Thyroid gland (tissue), 4 donors: ENCODE measurements at regions not wholly inside any gene's neighbourhood (a gene's known extent, or its start where the extent isn't known, plus 50 kb on each side); places are given as distances from the start of the nearest gene placed in this dataset.

ENCODE experiments used
- DNase-seq, 2 donors: peaks; one replicate each; pipeline ENCODE4 v3.0.0-alpha.2; 2019
- H3K27ac ChIP-seq, 3 donors: fragments of 200-600 bp; sonication (generic); 1 replicate in 2 of 3; 2 replicates in 1 of 3; pipeline ENCODE4 v1.5.1; 2016 to 2019; ENCODE audit warnings: mild to moderate bottlenecking in 1 of 3, moderate library complexity in 1 of 3
- H3K27me3 ChIP-seq: fragments of 200-600 bp; sonication (generic); one replicate; pipeline ENCODE4 v1.5.1; 2019
- H3K36me3 ChIP-seq, 2 donors: fragments of 200-600 bp; sonication (generic); one replicate each; pipeline ENCODE4 v1.5.1; 2016 to 2019
- H3K4me1 ChIP-seq, 2 donors: fragments of 200-600 bp; sonication (generic); one replicate each; pipeline ENCODE4 v1.5.1; 2017 to 2019
- H3K4me3 ChIP-seq, 3 donors: fragments of 200-600 bp; sonication (generic); replicated peaks in 1 of 3; 1 replicate in 2 of 3; 2 replicates in 1 of 3; pipeline ENCODE4 v1.5.1; 2016; ENCODE audit warnings: mild to moderate bottlenecking in 1 of 3
- H3K9me3 ChIP-seq: fragments of 200-600 bp; sonication (generic); one replicate; pipeline ENCODE4 v1.5.1; 2017
- POLR2A ChIP-seq, 2 donors: fragments of 450-650 bp; IDR thresholded peaks; one replicate each; pipeline ENCODE4 v1.6.1; 2017; ENCODE audit warnings: antibody characterized with exemption in 2 of 2, mild to moderate bottlenecking in 2 of 2, moderate library complexity in 1 of 2
- WGBS, 2 donors: methylation state at CpG; one replicate each; pipeline ENCODE4 v1.1.5; 2017; 5-methylcytosine and 5-hydroxymethylcytosine counted together
- intact Hi-C: fragments of 100-400 bp; cut with DNase I; formaldehyde crosslinking; loops from one replicate; pipeline ENCODE4 v1.15.1; 2023
- TF ChIP-seq, protein P1 (sequence below), 6 experiments: fragments of 200-600 bp in 3 of 6; fragments of 450-650 bp in 3 of 6; sonication (generic) in 3 of 6; IDR thresholded peaks; one replicate each; pipeline ENCODE4 v1.5.1; 2016 to 2019; ENCODE audit warnings: antibody characterized with exemption in 6 of 6, mild to moderate bottlenecking in 2 of 6, inconsistent platforms in 1 of 6, moderate library complexity in 1 of 6

DNA sequence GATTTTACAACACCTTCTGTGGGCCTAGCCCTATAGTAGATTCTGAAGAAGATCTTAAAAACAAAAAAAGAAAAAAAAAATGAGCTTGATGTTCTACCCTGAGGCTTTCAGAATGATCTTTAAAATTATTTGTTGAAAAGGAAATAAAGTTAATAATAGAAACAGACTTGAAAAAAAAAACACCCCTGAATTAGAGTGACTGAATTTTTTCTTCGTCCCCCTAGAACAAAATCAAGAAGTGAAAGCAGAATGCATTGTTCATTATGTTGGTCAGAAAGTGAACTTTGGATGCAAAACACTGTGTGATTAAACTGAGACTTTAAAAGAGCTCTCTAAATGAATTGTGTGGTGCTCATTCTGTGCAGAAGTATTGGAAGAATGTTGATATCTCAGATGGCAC is 1384.4 kb upstream of the PIK3C3 start:
- intact Hi-C loops: no loop called here
- TF ChIP-seq, protein P1, sequence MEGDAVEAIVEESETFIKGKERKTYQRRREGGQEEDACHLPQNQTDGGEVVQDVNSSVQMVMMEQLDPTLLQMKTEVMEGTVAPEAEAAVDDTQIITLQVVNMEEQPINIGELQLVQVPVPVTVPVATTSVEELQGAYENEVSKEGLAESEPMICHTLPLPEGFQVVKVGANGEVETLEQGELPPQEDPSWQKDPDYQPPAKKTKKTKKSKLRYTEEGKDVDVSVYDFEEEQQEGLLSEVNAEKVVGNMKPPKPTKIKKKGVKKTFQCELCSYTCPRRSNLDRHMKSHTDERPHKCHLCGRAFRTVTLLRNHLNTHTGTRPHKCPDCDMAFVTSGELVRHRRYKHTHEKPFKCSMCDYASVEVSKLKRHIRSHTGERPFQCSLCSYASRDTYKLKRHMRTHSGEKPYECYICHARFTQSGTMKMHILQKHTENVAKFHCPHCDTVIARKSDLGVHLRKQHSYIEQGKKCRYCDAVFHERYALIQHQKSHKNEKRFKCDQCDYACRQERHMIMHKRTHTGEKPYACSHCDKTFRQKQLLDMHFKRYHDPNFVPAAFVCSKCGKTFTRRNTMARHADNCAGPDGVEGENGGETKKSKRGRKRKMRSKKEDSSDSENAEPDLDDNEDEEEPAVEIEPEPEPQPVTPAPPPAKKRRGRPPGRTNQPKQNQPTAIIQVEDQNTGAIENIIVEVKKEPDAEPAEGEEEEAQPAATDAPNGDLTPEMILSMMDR (IDR thresholded peaks at IDR 0.05): no peak
- TF ChIP-seq POLR2A (IDR thresholded peaks at IDR 0.05): no peak
- Histone ChIP-seq H3K27ac (no peak overlapping the region), H3K36me3 (no peaks in the 10 kb centered on the region), H3K4me1 (no peaks in the 10 kb centered on the region), H3K27me3 (no peaks in the 10 kb centered on the region), H3K4me3 (no peak overlapping the region), H3K9me3 (no peaks in the 10 kb centered on the region)
- WGBS, 2 donors: 80% methylated on average over 1 of the region's 1 CpG
- DNase-seq: no peak

DNA sequence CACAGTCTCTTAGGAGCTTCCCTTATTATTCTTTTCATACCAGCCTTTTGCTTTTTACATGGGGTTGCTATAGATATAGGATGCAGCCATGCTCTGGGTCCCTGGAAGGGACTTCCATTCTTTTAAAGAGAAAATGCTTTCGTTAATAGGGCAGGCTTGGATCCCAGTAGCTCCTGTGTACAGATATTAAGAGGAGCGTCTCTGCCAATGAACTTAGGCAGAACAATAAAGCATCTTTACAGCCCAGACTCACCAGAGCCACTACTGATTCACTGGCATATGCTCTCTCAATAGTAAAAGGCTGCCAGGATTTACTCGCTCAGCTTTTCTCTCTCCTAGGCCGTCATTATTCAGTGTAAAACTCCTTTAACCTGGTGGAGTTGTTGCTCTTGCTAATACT is 1385.4 kb upstream of the PIK3C3 start:
- Histone ChIP-seq H3K36me3 (no peaks in the 10 kb centered on the region), H3K4me3 (no peak overlapping the region), H3K4me1 (no peaks in the 10 kb centered on the region), H3K9me3 (no peaks in the 10 kb centered on the region), H3K27ac (no peak overlapping the region), H3K27me3 (no peaks in the 10 kb centered on the region)
- intact Hi-C loops: no loop called here
- 86 to 91% methylated on average over 4 of the region's 4 CpGs for WGBS, 2 donors
- no peak for DNase-seq
- TF ChIP-seq POLR2A (IDR thresholded peaks at IDR 0.05): no peak
- TF ChIP-seq, protein P1 (IDR thresholded peaks at IDR 0.05): no peak

DNA sequence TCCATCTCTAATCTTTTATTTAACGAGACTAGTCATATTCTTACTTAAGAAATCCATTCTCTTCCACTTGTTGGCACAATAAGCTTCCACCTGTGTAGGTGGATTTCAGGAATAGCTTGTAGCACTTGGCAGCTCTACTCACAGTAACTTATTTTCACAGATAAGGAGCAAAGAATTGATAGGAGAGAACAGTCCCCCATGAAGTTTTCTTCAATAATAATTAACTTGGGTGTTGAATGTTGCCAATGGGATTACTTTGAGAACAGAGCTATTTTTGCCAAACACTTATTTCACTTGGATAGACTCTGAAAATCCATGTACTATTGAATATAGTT is 1388.6 kb upstream of the PIK3C3 start:
- intact Hi-C loops: no loop called here
- WGBS, 2 donors: 94 to 96% methylated on average over 1 of the region's 1 CpG
- no peak for DNase-seq
- Histone ChIP-seq H3K9me3 (no peaks in the 10 kb centered on the region), H3K4me1 (no peaks in the 10 kb centered on the region), H3K36me3 (no peaks in the 10 kb centered on the region), H3K27me3 (no peaks in the 10 kb centered on the region), H3K4me3 (no peak overlapping the region), H3K27ac (no peak overlapping the region)
- TF ChIP-seq, protein P1 (IDR thresholded peaks at IDR 0.05): no peak
- TF ChIP-seq POLR2A (IDR thresholded peaks at IDR 0.05): no peak

DNA sequence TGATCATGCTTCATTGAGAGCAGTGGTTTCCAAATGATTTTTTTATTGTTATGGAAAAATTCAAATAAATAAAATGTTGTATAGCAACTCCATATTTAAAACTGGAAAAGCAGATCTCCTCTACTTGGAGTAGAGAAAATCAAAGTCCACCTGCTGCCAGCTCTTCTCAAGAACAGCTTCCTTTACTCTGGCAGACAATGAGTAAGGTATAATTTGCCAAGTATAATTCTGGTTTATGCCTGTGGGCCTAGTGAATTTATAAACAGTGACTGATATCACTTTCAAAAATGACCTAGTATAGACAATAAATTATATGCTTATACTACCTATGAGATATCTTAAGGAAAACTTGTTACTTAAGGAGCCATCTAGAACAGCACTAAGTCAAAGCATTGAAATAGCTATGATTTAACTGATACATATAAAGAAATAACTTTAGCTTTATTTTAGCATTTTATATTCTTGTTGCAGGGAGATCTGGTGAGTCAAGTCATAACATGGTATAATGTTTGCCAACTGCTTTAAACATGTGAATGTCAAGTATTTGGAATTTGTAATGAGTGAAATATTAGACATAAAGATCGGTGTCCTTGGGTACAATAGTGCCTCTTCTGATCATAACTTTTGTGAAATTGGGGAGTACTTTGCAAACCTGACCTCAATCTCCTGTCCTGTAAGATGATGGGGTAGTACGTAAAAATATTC is 1389.1 kb upstream of the PIK3C3 start:
- Histone ChIP-seq H3K36me3 (no peaks in the 10 kb centered on the region), H3K4me1 (no peaks in the 10 kb centered on the region), H3K4me3 (no peak overlapping the region), H3K9me3 (no peaks in the 10 kb centered on the region), H3K27me3 (no peaks in the 10 kb centered on the region), H3K27ac (no peak overlapping the region)
- intact Hi-C loops: no loop called here
- WGBS, 2 donors: 20 to 93% methylated on average over 2 of the region's 2 CpGs
- TF ChIP-seq, protein P1 (IDR thresholded peaks at IDR 0.05): no peak
- no peak for TF ChIP-seq POLR2A (IDR thresholded peaks at IDR 0.05)
- DNase-seq: no peak

DNA sequence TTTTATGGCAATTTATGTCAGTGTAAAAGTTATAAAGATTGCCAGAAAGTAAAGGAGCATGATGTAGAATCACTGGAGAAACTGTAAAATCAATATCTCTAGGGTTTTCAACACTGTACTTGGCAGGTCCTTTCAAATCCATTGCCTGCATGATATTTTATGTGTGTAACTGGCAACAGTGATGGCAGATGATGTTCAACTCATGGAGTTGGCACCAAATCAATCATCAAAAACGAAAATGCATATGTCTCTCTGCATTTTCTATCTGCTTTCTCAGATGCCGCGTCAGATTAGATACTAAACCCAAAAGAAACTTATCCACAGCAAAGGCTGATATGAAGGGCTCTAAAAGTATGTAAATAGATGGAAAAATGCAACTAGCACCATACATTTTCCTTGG is 1395.5 kb upstream of the PIK3C3 start:
- intact Hi-C loops: no loop called here
- no peak overlapping the region for H3K27ac ChIP-seq
- no peaks in the 10 kb centered on the region for H3K4me1 ChIP-seq
- no peaks in the 10 kb centered on the region for H3K36me3 ChIP-seq
- no peak for TF ChIP-seq POLR2A (IDR thresholded peaks at IDR 0.05)
- no peak for DNase-seq
- 84 to 89% methylated on average over 3 of the region's 3 CpGs for WGBS, 2 donors
- no peak overlapping the region for H3K4me3 ChIP-seq
- H3K27me3 ChIP-seq: no peaks in the 10 kb centered on the region
- H3K9me3 ChIP-seq: no peaks in the 10 kb centered on the region
